ENCODE measurements at regions not wholly inside any gene's neighbourhood (a gene's known extent, or its start where the extent isn't known, plus 50 kb on each side); places are given as distances from the start of the nearest gene placed in this dataset.

- TF ChIP-seq, protein P1, sequence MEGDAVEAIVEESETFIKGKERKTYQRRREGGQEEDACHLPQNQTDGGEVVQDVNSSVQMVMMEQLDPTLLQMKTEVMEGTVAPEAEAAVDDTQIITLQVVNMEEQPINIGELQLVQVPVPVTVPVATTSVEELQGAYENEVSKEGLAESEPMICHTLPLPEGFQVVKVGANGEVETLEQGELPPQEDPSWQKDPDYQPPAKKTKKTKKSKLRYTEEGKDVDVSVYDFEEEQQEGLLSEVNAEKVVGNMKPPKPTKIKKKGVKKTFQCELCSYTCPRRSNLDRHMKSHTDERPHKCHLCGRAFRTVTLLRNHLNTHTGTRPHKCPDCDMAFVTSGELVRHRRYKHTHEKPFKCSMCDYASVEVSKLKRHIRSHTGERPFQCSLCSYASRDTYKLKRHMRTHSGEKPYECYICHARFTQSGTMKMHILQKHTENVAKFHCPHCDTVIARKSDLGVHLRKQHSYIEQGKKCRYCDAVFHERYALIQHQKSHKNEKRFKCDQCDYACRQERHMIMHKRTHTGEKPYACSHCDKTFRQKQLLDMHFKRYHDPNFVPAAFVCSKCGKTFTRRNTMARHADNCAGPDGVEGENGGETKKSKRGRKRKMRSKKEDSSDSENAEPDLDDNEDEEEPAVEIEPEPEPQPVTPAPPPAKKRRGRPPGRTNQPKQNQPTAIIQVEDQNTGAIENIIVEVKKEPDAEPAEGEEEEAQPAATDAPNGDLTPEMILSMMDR (IDR thresholded peaks at IDR 0.05): no peak
- no peak for TF ChIP-seq POLR2A (IDR thresholded peaks at IDR 0.05)
Observed at GRCh38 chr16:85402910-85403692, 210.0 kb upstream of the GSE1 start.
